Mucosa of descending colon (tissue), 3 donors: ENCODE measurements at regions not wholly inside any gene's neighbourhood (a gene's known extent, or its start where the extent isn't known, plus 50 kb on each side); places are given as distances from the start of the nearest gene placed in this dataset.

ENCODE experiments used
- ATAC-seq: fragments of 200-7000 bp; cut with Tn5 transposase; one replicate; pipeline ENCODE4 v1.9.1; 2020; ENCODE audit warnings: mild to moderate bottlenecking, moderate library complexity
- DNase-seq, 3 donors: peaks; one replicate each; pipeline ENCODE4 v3.0.0-alpha.2; 2020
- H3K36me3 ChIP-seq: fragments of 200-600 bp; one replicate; pipeline ENCODE4 v1.8.0; 2021; ENCODE audit warnings: low read depth, mild to moderate bottlenecking
- H3K4me1 ChIP-seq: fragments of 200-600 bp; one replicate; pipeline ENCODE4 v1.8.0; 2021; ENCODE audit warnings: low read depth, mild to moderate bottlenecking
- H3K4me3 ChIP-seq: fragments of 200-600 bp; one replicate; pipeline ENCODE4 v1.8.0; 2021; ENCODE audit warnings: mild to moderate bottlenecking
- H3K9me3 ChIP-seq: fragments of 200-600 bp; one replicate; pipeline ENCODE4 v1.8.0; 2021; ENCODE audit warnings: mild to moderate bottlenecking
- intact Hi-C, 2 donors: fragments of 100-400 bp; cut with DNase I in 1 of 2; cut with micrococcal nuclease in 1 of 2; formaldehyde crosslinking; loops; one replicate each; pipeline versions ENCODE4 v1.11.0 to v1.11.1; 2022; cut with DNase I, micrococcal nuclease
- TF ChIP-seq, protein P1 (sequence below): fragments of 200-600 bp; IDR thresholded peaks from one replicate; pipeline ENCODE4 v1.8.0; 2022; ENCODE audit warnings: antibody characterized with exemption, mild to moderate bottlenecking
- donor health status: DM: no; HTN: no; CAD: no; lungs with moderate emphysema.
- donor health status: DM: no; HTN: no; CAD: no.
- donor health status: DM: no; HTN: yes; CAD: no.

DNA sequence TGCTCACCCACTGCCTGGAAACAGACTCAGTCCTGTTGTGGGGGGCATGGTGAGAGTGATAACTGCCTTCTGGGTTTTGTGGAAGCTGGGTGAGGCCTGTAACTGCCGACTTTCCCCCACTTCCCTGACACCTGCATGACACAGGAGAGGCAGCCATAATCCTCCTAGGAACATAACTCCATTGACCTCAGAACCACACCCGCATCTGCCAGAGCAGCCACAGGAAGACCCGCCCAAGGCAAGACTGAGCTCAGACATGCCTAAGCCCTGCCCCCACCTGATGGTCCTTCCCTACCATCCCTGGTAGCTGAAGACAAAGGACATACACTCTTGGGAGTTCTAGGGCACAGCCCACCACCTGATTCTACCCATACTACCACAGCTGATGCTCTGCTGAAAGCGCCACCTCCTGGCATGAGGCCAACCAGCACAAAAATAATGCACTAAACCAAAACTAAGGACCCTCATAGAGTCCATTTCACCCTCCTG lies 326.7 kb downstream of the RBM26 start:
- Histone ChIP-seq H3K4me3 (no peak overlapping the region), H3K4me1 (no peaks in the 10 kb centered on the region), H3K9me3 (no peaks in the 10 kb centered on the region), H3K36me3 (no peaks in the 10 kb centered on the region)
- TF ChIP-seq, protein P1, sequence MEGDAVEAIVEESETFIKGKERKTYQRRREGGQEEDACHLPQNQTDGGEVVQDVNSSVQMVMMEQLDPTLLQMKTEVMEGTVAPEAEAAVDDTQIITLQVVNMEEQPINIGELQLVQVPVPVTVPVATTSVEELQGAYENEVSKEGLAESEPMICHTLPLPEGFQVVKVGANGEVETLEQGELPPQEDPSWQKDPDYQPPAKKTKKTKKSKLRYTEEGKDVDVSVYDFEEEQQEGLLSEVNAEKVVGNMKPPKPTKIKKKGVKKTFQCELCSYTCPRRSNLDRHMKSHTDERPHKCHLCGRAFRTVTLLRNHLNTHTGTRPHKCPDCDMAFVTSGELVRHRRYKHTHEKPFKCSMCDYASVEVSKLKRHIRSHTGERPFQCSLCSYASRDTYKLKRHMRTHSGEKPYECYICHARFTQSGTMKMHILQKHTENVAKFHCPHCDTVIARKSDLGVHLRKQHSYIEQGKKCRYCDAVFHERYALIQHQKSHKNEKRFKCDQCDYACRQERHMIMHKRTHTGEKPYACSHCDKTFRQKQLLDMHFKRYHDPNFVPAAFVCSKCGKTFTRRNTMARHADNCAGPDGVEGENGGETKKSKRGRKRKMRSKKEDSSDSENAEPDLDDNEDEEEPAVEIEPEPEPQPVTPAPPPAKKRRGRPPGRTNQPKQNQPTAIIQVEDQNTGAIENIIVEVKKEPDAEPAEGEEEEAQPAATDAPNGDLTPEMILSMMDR = no peak
- ATAC-seq = no peak
- no peak for DNase-seq
- intact Hi-C loops = no loop called here

DNA sequence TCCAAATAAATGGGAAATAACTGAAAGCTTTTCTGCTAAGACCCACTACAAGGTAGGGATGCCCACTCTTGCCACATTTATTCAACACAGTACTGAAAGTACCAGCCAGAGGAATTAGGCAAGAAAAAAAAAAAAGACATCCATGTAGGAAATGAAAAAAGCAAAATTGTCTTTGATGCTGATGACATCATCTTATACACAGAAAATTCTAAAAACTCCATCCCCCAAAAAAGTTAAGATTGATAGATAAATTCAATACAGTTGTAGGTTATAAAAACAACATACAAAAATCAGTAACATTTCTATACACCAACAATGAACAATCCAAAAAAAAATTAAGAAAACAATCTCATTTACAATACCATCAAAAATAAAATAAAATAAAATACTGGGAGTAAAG lies 330.4 kb downstream of the RBM26 start:
- TF ChIP-seq, protein P1 = no peak

DNA sequence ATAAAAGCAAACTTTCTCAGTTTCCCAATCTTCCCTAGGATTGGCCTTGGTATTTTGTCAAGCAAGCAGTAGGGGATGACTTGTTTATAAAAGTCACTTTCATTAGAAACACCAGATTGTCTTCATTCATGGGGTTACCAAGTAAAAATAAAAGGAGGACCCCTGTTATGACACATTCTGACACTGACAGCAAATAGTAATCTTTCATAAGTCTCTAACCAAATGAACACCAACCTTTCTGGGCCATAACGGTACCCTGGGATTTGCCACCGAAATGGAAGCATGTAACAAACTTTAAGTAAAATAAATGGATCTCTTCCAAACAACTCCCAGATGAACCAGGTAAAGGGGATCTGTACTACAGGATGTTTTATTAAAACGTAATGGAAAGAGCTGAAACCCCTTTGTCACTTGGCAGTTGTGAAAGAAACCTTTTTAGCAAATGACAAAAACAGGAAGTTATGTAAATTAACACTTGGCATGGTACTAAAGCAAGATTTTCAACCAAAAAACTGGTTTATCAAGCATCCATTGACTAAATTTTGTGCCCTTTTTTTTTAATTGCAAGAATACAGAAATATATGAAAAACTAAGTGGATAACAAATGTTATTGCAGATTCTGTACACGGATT lies 335.6 kb downstream of the RBM26 start:
- ATAC-seq = no peak
- Histone ChIP-seq H3K9me3 (no peaks in the 10 kb centered on the region), H3K36me3 (no peaks in the 10 kb centered on the region), H3K4me1 (no peaks in the 10 kb centered on the region), H3K4me3 (no peak overlapping the region)
- intact Hi-C loops = no loop called here
- no peak for DNase-seq
- TF ChIP-seq, protein P1 = no peak

More for the DNA sequence above, 330.4 kb downstream of the RBM26 start:
- ATAC-seq (no peak), DNase-seq (no peak)
- intact Hi-C loops = no loop called here
- Histone ChIP-seq H3K4me1 (no peaks in the 10 kb centered on the region), H3K4me3 (no peak overlapping the region), H3K36me3 (no peaks in the 10 kb centered on the region), H3K9me3 (no peaks in the 10 kb centered on the region)

DNA sequence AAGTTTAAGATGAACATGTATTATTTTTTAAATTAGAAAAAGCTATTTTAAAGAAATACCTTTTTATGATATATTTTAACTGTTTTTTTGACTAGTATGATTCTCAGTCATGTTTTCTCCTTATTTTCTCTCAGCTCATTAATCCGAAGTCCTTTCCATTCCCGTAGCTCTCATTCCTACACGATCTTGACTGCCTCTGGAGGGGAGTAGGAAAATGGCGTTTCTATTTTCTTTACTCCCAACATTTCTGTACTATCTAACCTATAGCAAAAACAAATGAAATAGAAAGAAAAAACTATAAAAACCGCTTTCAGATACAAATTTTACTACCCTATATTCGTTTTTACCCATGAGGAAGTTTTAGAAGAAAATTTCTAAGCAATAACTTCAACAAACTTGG lies 343.8 kb downstream of the RBM26 start:
- ATAC-seq = no peak
- no peaks in the 10 kb centered on the region for H3K9me3 ChIP-seq
- no peak for DNase-seq
- H3K36me3 ChIP-seq = no peaks in the 10 kb centered on the region
- no peaks in the 10 kb centered on the region for H3K4me1 ChIP-seq
- intact Hi-C loops = no loop called here
- TF ChIP-seq, protein P1 = no peak
- no peak overlapping the region for H3K4me3 ChIP-seq

DNA sequence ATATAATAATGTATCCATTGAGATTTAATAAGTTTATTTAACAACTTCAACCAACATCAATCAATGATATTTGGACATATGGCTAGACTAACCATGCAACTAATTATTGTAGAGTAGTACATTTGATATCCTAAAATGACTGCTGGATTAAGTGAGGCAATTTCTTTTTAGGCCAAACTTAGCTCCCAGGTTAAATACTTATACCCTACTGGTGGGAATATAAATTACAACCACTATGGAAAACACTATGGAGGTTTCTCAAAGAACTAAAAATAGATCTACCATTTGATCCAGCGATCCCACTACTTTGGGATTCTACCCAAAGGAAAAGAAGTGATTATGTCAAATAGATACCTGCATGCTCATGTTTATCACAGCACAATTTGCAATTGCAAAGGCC lies 345.8 kb downstream of the RBM26 start:
- TF ChIP-seq, protein P1 = no peak
- H3K4me1 ChIP-seq = no peaks in the 10 kb centered on the region
- ATAC-seq (no peak), DNase-seq (no peak)
- no peak overlapping the region for H3K4me3 ChIP-seq
- no peaks in the 10 kb centered on the region for H3K36me3 ChIP-seq
- no peaks in the 10 kb centered on the region for H3K9me3 ChIP-seq
- intact Hi-C loops = no loop called here

DNA sequence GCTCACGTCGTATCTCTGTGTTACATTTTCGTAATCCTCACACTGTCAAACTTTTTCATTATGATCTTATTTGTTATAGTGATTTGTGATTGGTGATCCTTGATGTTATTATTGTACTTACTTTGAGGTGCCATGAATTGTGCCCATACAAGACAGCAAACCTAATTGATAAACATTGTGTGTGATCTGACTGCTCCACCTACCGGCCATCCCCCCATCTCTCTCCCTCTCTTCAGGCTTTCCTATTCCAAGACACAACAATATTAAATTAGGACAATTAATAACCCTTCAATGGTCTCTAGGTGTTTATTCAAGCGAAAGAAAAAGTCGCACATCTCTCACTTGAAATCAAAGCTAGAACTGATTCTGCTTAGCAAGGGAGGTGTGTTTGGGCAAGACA lies 349.3 kb downstream of the RBM26 start:
- TF ChIP-seq, protein P1 = no peak
- no peak for ATAC-seq
- intact Hi-C loops = no loop called here

More for the DNA sequence above, 349.3 kb downstream of the RBM26 start:
- no peak for DNase-seq
- Histone ChIP-seq H3K9me3 (no peaks in the 10 kb centered on the region), H3K4me1 (no peaks in the 10 kb centered on the region), H3K36me3 (no peaks in the 10 kb centered on the region), H3K4me3 (no peak overlapping the region)
